LNCAP (cell line): ENCODE measurements at regions not wholly inside any gene's neighbourhood (a gene's known extent, or its start where the extent isn't known, plus 50 kb on each side); places are given as distances from the start of the nearest gene placed in this dataset.

ENCODE experiments used
- CTCF ChIP-seq: fragments of 450-650 bp; IDR thresholded peaks from 2 replicates; pipeline ENCODE4 v1.5.1; 2017; ENCODE audit warnings: mild to moderate bottlenecking

- no peak for TF ChIP-seq CTCF
Observed at GRCh38 chr7:136278057-136278456, 300.9 kb upstream of the MTPN start.

- no peak for TF ChIP-seq CTCF
Observed at GRCh38 chr7:136275794-136276193, 298.6 kb upstream of the MTPN start.

GRCh38 chr7:136274636-136275345 is 297.6 kb upstream of the MTPN start:
- no peak for TF ChIP-seq CTCF

GRCh38 chr7:136272934-136273333 is 295.8 kb upstream of the MTPN start:
- no peak for TF ChIP-seq CTCF

GRCh38 chr7:136267822-136268221 is 290.7 kb upstream of the MTPN start:
- no peak for TF ChIP-seq CTCF

GRCh38 chr7:136266457-136266856 is 289.3 kb upstream of the MTPN start:
- no peak for TF ChIP-seq CTCF

GRCh38 chr7:136259074-136259473 is 281.9 kb upstream of the MTPN start:
- TF ChIP-seq CTCF, result no peak

GRCh38 chr7:136256491-136256890 is 279.3 kb upstream of the MTPN start:
- TF ChIP-seq CTCF, result no peak
